Endothelial cell of umbilical vein (primary cell): ENCODE measurements at regions not wholly inside any gene's neighbourhood (a gene's known extent, or its start where the extent isn't known, plus 50 kb on each side); places are given as distances from the start of the nearest gene placed in this dataset.

Experiments
- BruUV-seq: library from RNA; stranded (reverse); fragments of 400-500 nt; replicated peaks from 2 replicates; lab custom pipeline; 2021; lab: Mats Ljungman, UMichigan
- CTCF ChIA-PET: fragments of 300-600, 350-600 bp; sonication (Branson Sonifier 250); formaldehyde crosslinking; loops from one replicate; lab custom pipeline; 2021; ENCODE audit warnings: antibody characterized with exemption, inconsistent platforms; lab: Charles Lee
- POLR2A ChIA-PET: fragments of 300-600, 350-600 bp; sonication (Branson Sonifier 250); formaldehyde crosslinking; loops from one replicate; lab custom pipeline; 2021; ENCODE audit warnings: antibody characterized with exemption, inconsistent platforms; lab: Charles Lee
- DNase-seq: peaks from one replicate; pipeline ENCODE4 v3.0.0-alpha.2; 2011; ENCODE audit warnings: low read depth, low spot score
- FAIRE-seq: peaks from 2 replicates; lab custom pipeline; 2011; peaks lifted over from hg19 to GRCh38; lab: Jason Lieb, UNC
- H2AFZ ChIP-seq: 2 replicates; pipeline ENCODE4 v1.6.0; 2012; ENCODE audit warnings: low read depth, low read length, control low read depth, inconsistent platforms
- H3K27ac ChIP-seq: 2 replicates; pipeline ENCODE4 v1.5.1; 2011; ENCODE audit warnings: low read depth, mild to moderate bottlenecking, control low read depth, low read length, moderate library complexity; ENCODE audit not compliant: insufficient read depth
- H3K27me3 ChIP-seq, 2 experiments: 2 replicates each; pipeline versions ENCODE4 v1.6.0 to v1.6.1; 2011; ENCODE audit warnings: low read length in 2 of 2, mixed read lengths in 1 of 2; ENCODE audit not compliant: control insufficient read depth in 2 of 2, insufficient read depth in 2 of 2
- H3K36me3 ChIP-seq, 2 experiments: 2 replicates in 1 of 2; 3 replicates in 1 of 2; pipeline ENCODE4 v1.5.1; 2011; ENCODE audit warnings: low read length in 2 of 2, mild to moderate bottlenecking in 1 of 2, moderate library complexity in 1 of 2; ENCODE audit not compliant: control insufficient read depth in 2 of 2, insufficient read depth in 2 of 2; ENCODE audit errors: extremely low read depth in 1 of 2
- H3K4me1 ChIP-seq: 3 replicates; pipeline ENCODE4 v1.5.1; 2011; ENCODE audit warnings: mild to moderate bottlenecking, low read length; ENCODE audit not compliant: control insufficient read depth, insufficient read depth; ENCODE audit errors: extremely low read depth
- H3K4me2 ChIP-seq: 2 replicates; pipeline ENCODE4 v1.6.1; 2011; ENCODE audit warnings: low read length, control low read depth, mixed read lengths; ENCODE audit not compliant: insufficient read depth
- H3K4me3 ChIP-seq, 3 experiments: fragments of 200-600 bp in 1 of 3; sonication (generic), shearing (Covaris generic) in 1 of 3; replicated peaks in 1 of 3; 2 replicates each; pipeline ENCODE4 v1.5.1; 2011 to 2016; ENCODE audit warnings: control low read depth in 3 of 3, low read length in 3 of 3, mild to moderate bottlenecking in 2 of 3, inconsistent platforms in 1 of 3, low read depth in 1 of 3, moderate library complexity in 1 of 3; ENCODE audit not compliant: insufficient read depth in 1 of 3
- H3K79me2 ChIP-seq: 2 replicates; pipeline ENCODE4 v1.6.0; 2012; ENCODE audit warnings: low read length, inconsistent platforms; ENCODE audit not compliant: control insufficient read depth, insufficient read depth
- H3K9ac ChIP-seq: replicated peaks from 2 replicates; pipeline ENCODE3; 2011; ENCODE audit warnings: low read length, control low read depth; ENCODE audit not compliant: insufficient read depth; ENCODE audit errors: extremely low read depth
- H3K9me1 ChIP-seq: replicated peaks from 3 replicates; pipeline ENCODE4 v1.6.0; 2011; ENCODE audit warnings: mild to moderate bottlenecking, low read length; ENCODE audit not compliant: control insufficient read depth, insufficient read depth; ENCODE audit errors: extremely low read depth
- H3K9me3 ChIP-seq: replicated peaks from 2 replicates; pipeline ENCODE4 v1.5.1; 2012; ENCODE audit warnings: low read length, inconsistent platforms; ENCODE audit not compliant: control insufficient read depth, insufficient read depth
- H4K20me1 ChIP-seq: replicated peaks from 2 replicates; pipeline ENCODE3; 2011; ENCODE audit warnings: mild to moderate bottlenecking, low read length; ENCODE audit not compliant: control insufficient read depth, insufficient read depth; ENCODE audit errors: extremely low read depth
- CTCF ChIP-seq, 2 donors: IDR thresholded peaks; 1 replicate in 1 of 2; 2 replicates in 1 of 2; pipeline ENCODE4 v1.5.1; 2011; ENCODE audit warnings: low read length in 2 of 2, mild to moderate bottlenecking in 2 of 2, moderate library complexity in 2 of 2, control low read depth in 1 of 2, inconsistent platforms in 1 of 2, low read depth in 1 of 2; ENCODE audit not compliant: insufficient read depth in 1 of 2; ENCODE audit errors: extremely low read depth in 1 of 2
- EZH2 ChIP-seq: IDR thresholded peaks from 2 replicates; pipeline ENCODE4 v1.6.1; 2012; ENCODE audit warnings: borderline replicate concordance, low read depth, mild to moderate bottlenecking, moderate library complexity, low read length, inconsistent platforms; ENCODE audit not compliant: severe bottlenecking
- FOS ChIP-seq: IDR thresholded peaks from 2 replicates; pipeline ENCODE4 v1.6.1; 2011; ENCODE audit warnings: mild to moderate bottlenecking, low read length, moderate library complexity, borderline replicate concordance; ENCODE audit not compliant: insufficient read depth
- GATA2 ChIP-seq: IDR thresholded peaks from 2 replicates; pipeline ENCODE4 v1.7.0; 2011; ENCODE audit warnings: low read depth, mild to moderate bottlenecking, moderate library complexity, mixed read lengths, low read length; ENCODE audit not compliant: insufficient read length, insufficient read depth
- JUN ChIP-seq: IDR thresholded peaks from 2 replicates; pipeline ENCODE4 v1.6.1; 2011; ENCODE audit warnings: borderline replicate concordance, low read depth; ENCODE audit not compliant: insufficient read length, insufficient read depth
- MAX ChIP-seq: IDR thresholded peaks from 2 replicates; pipeline ENCODE4 v1.6.1; 2011; ENCODE audit not compliant: insufficient read depth, insufficient read length
- MYC ChIP-seq: IDR thresholded peaks from one replicate; pipeline ENCODE4 v1.6.1; 2011; ENCODE audit warnings: mild to moderate bottlenecking, low read depth, low read length
- POLR2A ChIP-seq: IDR thresholded peaks from 2 replicates; pipeline ENCODE4 v1.6.1; 2012; ENCODE audit warnings: low read depth, mild to moderate bottlenecking, control low read depth, low read length
- POLR2AphosphoS5 ChIP-seq: IDR thresholded peaks from 2 replicates; pipeline ENCODE4 v1.6.1; 2012; ENCODE audit warnings: low read depth, mild to moderate bottlenecking, control low read depth, low read length, moderate library complexity; ENCODE audit not compliant: insufficient read depth
- dilution Hi-C: fragments of 300-500 bp; cut with MboI; formaldehyde crosslinking; loops from one replicate; pipeline ENCODE4 v1.15.0; 2019; ENCODE audit warnings: low sequenced_read_pairs; ENCODE audit not compliant: extremely low pct_ligation_motif_present
- intact Hi-C: fragments of 100-400 bp; cut with micrococcal nuclease; formaldehyde crosslinking; loops from one replicate; pipeline ENCODE4 v1.10.0; 2022

- dilution Hi-C loops (no loop called here), intact Hi-C loops (no loop called here)
- Histone ChIP-seq H3K9ac (no peak overlapping the region), H3K27me3 (no peaks in the 10 kb centered on the region), H3K4me1 (peaks cover 8% of the 10 kb centered on the region), H3K27ac (no peak overlapping the region), H3K79me2 (no peaks in the 10 kb centered on the region), H3K36me3 (no peaks in the 10 kb centered on the region), H4K20me1 (no peaks in the 10 kb centered on the region), H3K9me1 (no peaks in the 10 kb centered on the region), H3K9me3 (no peaks in the 10 kb centered on the region), H3K4me3 (no peak overlapping the region), H2AFZ (no peak overlapping the region), H3K4me2 (no peak overlapping the region)
- no peak for DNase-seq
- FAIRE-seq, result no peak
- TF ChIP-seq POLR2AphosphoS5, result no peak
- no peak for TF ChIP-seq POLR2A
- TF ChIP-seq MAX, result no peak
- TF ChIP-seq FOS, result no peak
- no peak for TF ChIP-seq JUN
- no peak for TF ChIP-seq MYC
- TF ChIP-seq GATA2, result no peak
- TF ChIP-seq EZH2, result no peak
- no peak for TF ChIP-seq CTCF (IDR thresholded peaks at IDR 0.05; ENCODE audit: extremely low read depth in 1 of 2, insufficient read depth in 1 of 2, low read depth in 1 of 2, low read length in 2 of 2)
- POLR2A ChIA-PET, result no interaction called here
- BruUV-seq, result no TSS peak
- CTCF ChIA-PET, result interaction anchor here (0.9 kb wide), 1 partner anchor 10 kb away, joined by 3 read pairs; no protein-coding TSS in a partner anchor
Measured at GRCh38 chr13:79805317-79805716, 324.4 kb downstream of the NDFIP2 start.
